GM18508 (cell line): ENCODE measurements at regions not wholly inside any gene's neighbourhood (a gene's known extent, or its start where the extent isn't known, plus 50 kb on each side); places are given as distances from the start of the nearest gene placed in this dataset.
"Not testable (repeated sequence)": the region's sequence is repeated elsewhere in the genome, so short reads cannot be mapped to it uniquely, and the experiment has no call there.

ENCODE experiments used
- ATAC-seq: cut with Tn5 transposase; IDR thresholded peaks from one replicate; pipeline ENCODE4 v1.9.1; 2021; ENCODE audit warnings: moderate number of reproducible peaks; ENCODE audit not compliant: insufficient read depth, unreplicated experiment

- ATAC-seq: no peak
Observed at GRCh38 chr4:64216741-64217140, 192.5 kb downstream of the TECRL start.

- no peak for ATAC-seq
Observed at GRCh38 chr4:64205376-64205775, 203.9 kb downstream of the TECRL start.

GRCh38 chr4:64200001-64200555, 209.2 kb downstream of the TECRL start:
- no peak for ATAC-seq

GRCh38 chr4:64195582-64195981, 213.7 kb downstream of the TECRL start:
- ATAC-seq: no peak

- ATAC-seq: no peak
Observed at GRCh38 chr4:64192731-64193412, 216.4 kb downstream of the TECRL start.

GRCh38 chr4:64174247-64174882, 234.9 kb downstream of the TECRL start:
- ATAC-seq: no peak

- ATAC-seq: no peak
Observed at GRCh38 chr4:64166365-64166764, 242.9 kb downstream of the TECRL start.

GRCh38 chr4:64158648-64159326, 250.5 kb downstream of the TECRL start:
- ATAC-seq: peak; percentile 90

GRCh38 chr4:64157397-64157796, 251.9 kb downstream of the TECRL start:
- no peak for ATAC-seq

- no peak for ATAC-seq
Observed at GRCh38 chr4:64156253-64156652, 253.0 kb downstream of the TECRL start.

GRCh38 chr4:64146030-64146429, 263.2 kb downstream of the TECRL start:
- no peak for ATAC-seq

- no peak for ATAC-seq
Observed at GRCh38 chr4:64144994-64145393, 264.3 kb downstream of the TECRL start.

- ATAC-seq: no peak
Observed at GRCh38 chr4:64130907-64131306, 278.3 kb downstream of the TECRL start.

- no peak for ATAC-seq
Observed at GRCh38 chr4:64125354-64125753, 283.9 kb downstream of the TECRL start.

- no peak for ATAC-seq
Observed at GRCh38 chr4:64121803-64122202, 287.4 kb downstream of the TECRL start.

- no peak for ATAC-seq
Observed at GRCh38 chr4:64105903-64106302, 303.3 kb downstream of the TECRL start.

- no peak for ATAC-seq
Observed at GRCh38 chr4:64095398-64095797, 313.9 kb downstream of the TECRL start.

- ATAC-seq: no peak
Observed at GRCh38 chr4:64079316-64079715, 329.9 kb downstream of the TECRL start.

- no peak for ATAC-seq
Observed at GRCh38 chr4:64068096-64068495, 341.2 kb downstream of the TECRL start.

GRCh38 chr4:64062991-64063390, 346.3 kb downstream of the TECRL start:
- no peak for ATAC-seq

GRCh38 chr4:64037033-64037432, 372.2 kb downstream of the TECRL start:
- ATAC-seq: not testable (repeated sequence)
